Gastroesophageal sphincter (tissue), 3 donors: ENCODE measurements at regions not wholly inside any gene's neighbourhood (a gene's known extent, or its start where the extent isn't known, plus 50 kb on each side); places are given as distances from the start of the nearest gene placed in this dataset.

Experiments used
- EP300 ChIP-seq: sonication (generic); formaldehyde crosslinking; IDR thresholded peaks from one replicate; pipeline ENCODE4 v1.6.1; 2017; ENCODE audit warnings: antibody characterized with exemption, mild to moderate bottlenecking
- POLR2AphosphoS5 ChIP-seq: sonication (generic); formaldehyde crosslinking; IDR thresholded peaks from one replicate; pipeline ENCODE4 v1.6.1; 2017; ENCODE audit warnings: antibody characterized with exemption
- TF ChIP-seq, protein P1 (sequence below), 4 experiments: fragments of 200-600 bp in 2 of 4; fragments of 450-650 bp in 2 of 4; sonication (generic) in 1 of 4; IDR thresholded peaks; one replicate each; pipeline ENCODE4 v1.5.1; 2017 to 2019; ENCODE audit warnings: antibody characterized with exemption in 4 of 4, mild to moderate bottlenecking in 2 of 4, moderate library complexity in 2 of 4

DNA sequence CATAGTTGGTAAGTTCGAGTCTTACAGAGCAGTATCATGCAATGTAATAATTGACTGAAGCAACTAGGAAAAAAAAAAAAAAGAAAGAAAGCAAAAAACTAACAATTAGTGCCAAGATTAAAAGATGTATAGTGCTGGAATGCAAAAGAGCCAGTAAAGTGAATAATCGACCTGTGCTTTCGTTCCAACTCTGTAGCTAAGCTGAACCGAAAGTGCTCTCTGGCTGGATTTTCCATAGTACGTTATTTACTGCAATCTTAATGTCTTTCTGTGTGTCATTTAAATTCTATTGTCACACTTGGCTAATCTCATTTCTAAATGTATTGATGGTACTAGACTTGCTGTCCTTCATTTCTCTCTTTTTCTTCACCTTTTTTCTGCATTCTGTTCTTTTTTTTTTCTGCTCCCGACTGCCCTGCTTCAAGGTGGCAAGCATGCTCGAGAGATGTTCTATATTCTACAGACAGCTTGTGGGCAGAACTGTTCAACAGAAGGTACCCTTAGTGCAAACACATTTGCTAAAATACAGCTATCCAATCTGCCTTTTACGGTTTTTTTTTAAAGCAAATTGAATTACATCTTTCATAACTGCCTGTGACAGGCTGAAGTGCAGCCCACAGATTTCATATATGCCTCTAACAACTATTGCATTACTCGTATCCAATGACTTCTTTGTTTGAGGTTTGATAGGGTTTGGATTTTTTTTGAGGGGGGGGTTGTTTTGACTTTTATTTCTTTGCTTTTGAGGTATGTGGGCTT lies 204.2 kb upstream of the MTNR1B start:
- TF ChIP-seq, protein P1, sequence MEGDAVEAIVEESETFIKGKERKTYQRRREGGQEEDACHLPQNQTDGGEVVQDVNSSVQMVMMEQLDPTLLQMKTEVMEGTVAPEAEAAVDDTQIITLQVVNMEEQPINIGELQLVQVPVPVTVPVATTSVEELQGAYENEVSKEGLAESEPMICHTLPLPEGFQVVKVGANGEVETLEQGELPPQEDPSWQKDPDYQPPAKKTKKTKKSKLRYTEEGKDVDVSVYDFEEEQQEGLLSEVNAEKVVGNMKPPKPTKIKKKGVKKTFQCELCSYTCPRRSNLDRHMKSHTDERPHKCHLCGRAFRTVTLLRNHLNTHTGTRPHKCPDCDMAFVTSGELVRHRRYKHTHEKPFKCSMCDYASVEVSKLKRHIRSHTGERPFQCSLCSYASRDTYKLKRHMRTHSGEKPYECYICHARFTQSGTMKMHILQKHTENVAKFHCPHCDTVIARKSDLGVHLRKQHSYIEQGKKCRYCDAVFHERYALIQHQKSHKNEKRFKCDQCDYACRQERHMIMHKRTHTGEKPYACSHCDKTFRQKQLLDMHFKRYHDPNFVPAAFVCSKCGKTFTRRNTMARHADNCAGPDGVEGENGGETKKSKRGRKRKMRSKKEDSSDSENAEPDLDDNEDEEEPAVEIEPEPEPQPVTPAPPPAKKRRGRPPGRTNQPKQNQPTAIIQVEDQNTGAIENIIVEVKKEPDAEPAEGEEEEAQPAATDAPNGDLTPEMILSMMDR (IDR thresholded peaks at IDR 0.05) = no peak
- TF ChIP-seq EP300 = no peak
- TF ChIP-seq POLR2AphosphoS5 = no peak
